ENCODE measurements at regions not wholly inside any gene's neighbourhood (a gene's known extent, or its start where the extent isn't known, plus 50 kb on each side); places are given as distances from the start of the nearest gene placed in this dataset.
A peak's percentile ranks its signal among the peaks of the same experiment; 100 is the strongest.

DNA sequence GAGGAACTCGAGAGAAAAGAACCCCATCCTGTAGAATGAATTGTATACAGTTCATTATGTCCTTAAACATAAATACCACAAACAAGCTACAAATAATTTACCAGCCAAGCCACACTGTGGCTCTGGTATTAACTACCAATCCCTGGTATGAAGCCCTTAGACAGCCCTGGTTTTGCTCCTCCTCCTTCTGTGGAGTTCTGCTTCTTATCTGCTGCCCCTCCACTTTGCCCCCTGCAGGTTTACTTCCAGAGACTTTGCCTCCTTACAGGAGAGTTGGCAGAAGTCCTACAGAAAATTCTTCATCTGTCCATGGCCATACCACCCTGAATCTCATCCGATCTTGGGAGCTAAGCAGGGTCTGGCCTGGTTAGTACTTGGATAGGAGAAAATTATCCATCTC is 219.8 kb downstream of the ACTL7B start:
- WGBS, 2 donors: 44 to 47% methylated on average over 2 of the region's 2 CpGs
- Histone ChIP-seq H3K9me3 (ENCODE audit: control insufficient read depth in 4 of 4, insufficient read depth in 3 of 4, low read length in 3 of 4) (no peaks in the 10 kb centered on the region), H3K36me3 (ENCODE audit: control insufficient read depth in 4 of 4, insufficient read depth in 4 of 4, low read length in 4 of 4) (no peaks in the 10 kb centered on the region), H3K4me1 (ENCODE audit: control insufficient read depth in 5 of 5, insufficient read depth in 5 of 5, low read length in 5 of 5) (peaks cover 0 to 1% (median 0%) of the 10 kb centered on the region in 5 donors), H3K9ac (ENCODE audit: insufficient read depth in 1 of 2, low read length in 2 of 2) (no peak overlapping the region), H3K4me3 (no peak overlapping the region), H3K27me3 (ENCODE audit: control insufficient read depth in 3 of 3, insufficient read depth in 3 of 3, low read length in 2 of 3) (peaks cover 0 to 11% (median 0%) of the 10 kb centered on the region in 3 donors), H3K27ac (ENCODE audit: low read depth in 1 of 2, low read length in 1 of 2) (no peak overlapping the region)
- ATAC-seq (ENCODE audit: insufficient read depth, low FRiP score) (no peak), DNase-seq (no peak)
- TF ChIP-seq, protein P1, sequence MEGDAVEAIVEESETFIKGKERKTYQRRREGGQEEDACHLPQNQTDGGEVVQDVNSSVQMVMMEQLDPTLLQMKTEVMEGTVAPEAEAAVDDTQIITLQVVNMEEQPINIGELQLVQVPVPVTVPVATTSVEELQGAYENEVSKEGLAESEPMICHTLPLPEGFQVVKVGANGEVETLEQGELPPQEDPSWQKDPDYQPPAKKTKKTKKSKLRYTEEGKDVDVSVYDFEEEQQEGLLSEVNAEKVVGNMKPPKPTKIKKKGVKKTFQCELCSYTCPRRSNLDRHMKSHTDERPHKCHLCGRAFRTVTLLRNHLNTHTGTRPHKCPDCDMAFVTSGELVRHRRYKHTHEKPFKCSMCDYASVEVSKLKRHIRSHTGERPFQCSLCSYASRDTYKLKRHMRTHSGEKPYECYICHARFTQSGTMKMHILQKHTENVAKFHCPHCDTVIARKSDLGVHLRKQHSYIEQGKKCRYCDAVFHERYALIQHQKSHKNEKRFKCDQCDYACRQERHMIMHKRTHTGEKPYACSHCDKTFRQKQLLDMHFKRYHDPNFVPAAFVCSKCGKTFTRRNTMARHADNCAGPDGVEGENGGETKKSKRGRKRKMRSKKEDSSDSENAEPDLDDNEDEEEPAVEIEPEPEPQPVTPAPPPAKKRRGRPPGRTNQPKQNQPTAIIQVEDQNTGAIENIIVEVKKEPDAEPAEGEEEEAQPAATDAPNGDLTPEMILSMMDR (IDR thresholded peaks at IDR 0.05; ENCODE audit: control extremely low read depth, extremely low read depth): no peak

- WGBS, 2 donors: 86 to 87% methylated on average over 11 of the region's 11 CpGs
- DNase-seq (no peak), ATAC-seq (ENCODE audit: insufficient read depth, low FRiP score) (no peak)
- Histone ChIP-seq H3K9ac (ENCODE audit: insufficient read depth in 1 of 2, low read length in 2 of 2) (no peak overlapping the region), H3K4me1 (ENCODE audit: control insufficient read depth in 5 of 5, insufficient read depth in 5 of 5, low read length in 5 of 5) (peaks cover 0 to 1% (median 0%) of the 10 kb centered on the region in 5 donors), H3K4me3 (no peak overlapping the region), H3K27me3 (ENCODE audit: control insufficient read depth in 3 of 3, insufficient read depth in 3 of 3, low read length in 2 of 3) (peaks cover 0 to 11% (median 0%) of the 10 kb centered on the region in 3 donors), H3K27ac (ENCODE audit: low read depth in 1 of 2, low read length in 1 of 2) (no peak overlapping the region), H3K36me3 (ENCODE audit: control insufficient read depth in 4 of 4, insufficient read depth in 4 of 4, low read length in 4 of 4) (no peaks in the 10 kb centered on the region), H3K9me3 (ENCODE audit: control insufficient read depth in 4 of 4, insufficient read depth in 3 of 4, low read length in 3 of 4) (no peaks in the 10 kb centered on the region)
- TF ChIP-seq, protein P1 (IDR thresholded peaks at IDR 0.05; ENCODE audit: control extremely low read depth, extremely low read depth): no peak
These were observed 220.9 kb downstream of the ACTL7B start for GRCh38 chr9:108634672-108635462.

GRCh38 chr9:108634204-108634603 is 221.6 kb downstream of the ACTL7B start:
- no peak overlapping the region for H3K27ac ChIP-seq (ENCODE audit: low read depth in 1 of 2, low read length in 1 of 2)
- H3K4me3 ChIP-seq: no peak overlapping the region
- no peak for ATAC-seq (ENCODE audit: insufficient read depth, low FRiP score)
- TF ChIP-seq, protein P1 (IDR thresholded peaks at IDR 0.05; ENCODE audit: control extremely low read depth, extremely low read depth): no peak
- H3K36me3 ChIP-seq (ENCODE audit: control insufficient read depth in 4 of 4, insufficient read depth in 4 of 4, low read length in 4 of 4): no peaks in the 10 kb centered on the region
- H3K4me1 ChIP-seq (ENCODE audit: control insufficient read depth in 5 of 5, insufficient read depth in 5 of 5, low read length in 5 of 5): peaks cover 0 to 1% (median 0%) of the 10 kb centered on the region in 5 donors
- 28 to 33% methylated on average over 5 of the region's 5 CpGs for WGBS, 2 donors
- DNase-seq: peak in 2 of 3 donors; percentile 7 to 25
- no peaks in the 10 kb centered on the region for H3K9me3 ChIP-seq (ENCODE audit: control insufficient read depth in 4 of 4, insufficient read depth in 3 of 4, low read length in 3 of 4)
- H3K27me3 ChIP-seq (ENCODE audit: control insufficient read depth in 3 of 3, insufficient read depth in 3 of 3, low read length in 2 of 3): peaks cover 0 to 11% (median 0%) of the 10 kb centered on the region in 3 donors
- H3K9ac ChIP-seq (ENCODE audit: insufficient read depth in 1 of 2, low read length in 2 of 2): no peak overlapping the region
